HG03439 (cell line): ENCODE measurements at regions not wholly inside any gene's neighbourhood (a gene's known extent, or its start where the extent isn't known, plus 50 kb on each side); places are given as distances from the start of the nearest gene placed in this dataset.

Experiments
- ATAC-seq: cut with Tn5 transposase; IDR thresholded peaks from one replicate; pipeline ENCODE4 v1.9.1; 2021; ENCODE audit warnings: mild to moderate bottlenecking, moderate library complexity; ENCODE audit not compliant: unreplicated experiment

DNA sequence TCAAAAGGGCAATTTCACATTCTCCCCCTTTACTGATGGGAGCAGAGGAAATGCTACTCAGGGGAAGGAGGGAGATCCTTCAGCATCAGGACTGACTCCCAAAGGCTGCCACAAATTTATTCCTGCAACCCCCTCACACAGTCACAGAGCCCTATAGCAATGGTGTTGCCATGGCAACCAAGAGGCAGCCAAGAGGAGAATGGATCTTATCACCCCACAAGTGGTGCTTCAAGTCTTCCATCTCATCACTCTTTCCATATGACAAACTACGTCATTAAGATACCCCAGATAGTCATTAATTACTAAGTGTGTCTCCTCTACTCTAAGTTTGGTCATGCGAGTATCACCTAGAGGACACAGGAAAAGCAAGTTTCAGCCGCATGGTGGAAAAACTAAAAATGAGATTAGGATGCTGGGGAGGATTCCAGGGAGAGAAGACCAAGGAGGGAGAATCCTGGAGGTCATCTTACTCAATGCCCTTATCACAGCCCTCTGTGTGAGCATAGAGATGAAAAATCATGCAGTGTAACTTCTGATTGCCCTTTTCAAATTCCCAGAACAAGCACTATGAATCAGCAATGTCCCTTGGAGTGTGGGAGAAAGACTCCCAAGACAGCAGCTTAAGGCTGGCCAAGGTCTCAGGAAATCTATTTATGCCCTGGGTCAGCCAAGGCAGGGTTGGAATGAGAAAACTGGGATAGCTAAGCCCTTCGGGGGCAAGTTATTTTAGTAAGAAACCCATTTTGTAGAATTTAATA, 885.7 kb upstream of the KLHL29 start:
- no peak for ATAC-seq

- no peak for ATAC-seq
Measured at GRCh38 chr2:22500555-22500935, 884.4 kb upstream of the KLHL29 start.

- no peak for ATAC-seq
Measured at GRCh38 chr2:22501851-22502250, 883.1 kb upstream of the KLHL29 start.

GRCh38 chr2:22513563-22513962, 871.4 kb upstream of the KLHL29 start:
- no peak for ATAC-seq

- no peak for ATAC-seq
Measured at GRCh38 chr2:22517141-22517540, 867.8 kb upstream of the KLHL29 start.

DNA sequence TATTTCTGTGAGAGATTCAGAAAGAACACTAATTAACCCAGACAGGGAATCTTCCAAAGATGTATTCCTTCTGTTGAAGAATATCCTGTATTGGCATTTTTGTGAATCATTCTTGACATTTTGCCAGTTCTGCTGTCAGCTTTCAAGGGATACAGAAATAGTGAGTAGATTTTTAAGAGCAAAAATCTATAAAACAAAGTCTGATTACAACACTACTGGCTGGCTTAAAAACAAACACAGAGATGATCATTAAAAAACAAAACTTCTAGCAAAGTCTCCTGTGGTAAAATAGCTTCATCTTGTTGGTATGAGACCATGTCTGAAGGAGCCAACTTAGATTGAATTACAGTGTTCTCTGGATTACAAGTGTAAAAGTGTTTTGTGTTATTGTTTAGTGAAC, 866.3 kb upstream of the KLHL29 start:
- ATAC-seq: no peak

GRCh38 chr2:22520369-22521288, 864.4 kb upstream of the KLHL29 start:
- no peak for ATAC-seq

- no peak for ATAC-seq
Measured at GRCh38 chr2:22521620-22522019, 863.4 kb upstream of the KLHL29 start.

DNA sequence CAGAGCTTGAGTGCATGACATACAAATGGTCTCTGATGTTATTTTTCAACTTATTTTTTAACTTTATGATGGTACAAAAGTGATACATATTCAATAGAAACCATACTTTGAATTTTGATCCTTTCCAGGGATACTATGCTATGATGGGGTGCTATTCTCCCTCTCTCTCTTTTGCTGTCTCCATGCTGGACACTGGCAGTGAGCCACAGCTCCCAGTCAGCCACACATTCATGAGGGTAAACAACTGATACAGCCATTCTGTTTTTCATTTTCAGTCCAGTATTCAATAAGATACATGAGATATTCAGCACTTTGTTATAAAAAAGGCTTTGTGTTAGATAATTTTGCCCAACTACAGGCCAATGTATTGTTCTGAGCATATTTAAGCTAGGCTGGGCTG, 859.3 kb upstream of the KLHL29 start:
- ATAC-seq: no peak

- no peak for ATAC-seq
Measured at GRCh38 chr2:22530131-22530530, 854.8 kb upstream of the KLHL29 start.

- no peak for ATAC-seq
Measured at GRCh38 chr2:22536133-22536532, 848.8 kb upstream of the KLHL29 start.

GRCh38 chr2:22554453-22554852, 830.5 kb upstream of the KLHL29 start:
- ATAC-seq: no peak

DNA sequence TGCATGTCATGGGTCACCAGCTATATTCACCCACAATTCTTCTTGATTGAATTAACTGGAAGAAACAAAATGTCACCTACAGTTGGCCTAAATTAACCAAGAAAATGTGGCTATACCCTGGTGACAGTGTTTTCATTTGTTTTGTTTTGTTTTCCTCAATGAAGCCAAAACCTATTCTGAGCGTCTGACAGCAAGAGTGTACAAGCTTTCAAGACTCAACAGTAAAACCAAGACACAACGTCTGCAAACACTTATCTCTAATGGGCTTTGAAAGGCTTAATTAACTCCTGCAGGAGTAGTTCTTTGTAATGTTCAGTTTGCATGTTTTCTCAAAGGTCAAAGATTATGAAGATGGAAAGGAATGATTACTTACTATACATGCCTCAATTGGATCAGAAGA, 827.6 kb upstream of the KLHL29 start:
- ATAC-seq: no peak

DNA sequence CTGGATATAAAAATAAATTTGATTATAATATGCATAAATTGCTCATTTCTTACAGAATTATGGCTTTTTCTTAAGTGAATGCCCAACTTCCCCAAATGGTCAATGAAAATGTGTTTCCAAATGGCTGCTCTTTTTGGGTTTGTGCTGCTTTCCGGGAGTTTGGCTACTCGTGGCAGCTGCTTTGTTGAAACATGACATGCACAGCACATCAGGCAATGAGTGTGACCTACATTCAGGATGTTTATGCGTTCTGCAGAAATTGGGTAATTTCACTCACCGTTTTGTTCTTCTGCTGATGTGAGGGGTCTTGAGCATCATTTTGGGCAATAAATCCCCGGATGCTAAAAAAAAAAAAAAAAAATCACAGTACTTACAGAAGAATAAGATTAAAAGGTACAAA, 825.0 kb upstream of the KLHL29 start:
- no peak for ATAC-seq

DNA sequence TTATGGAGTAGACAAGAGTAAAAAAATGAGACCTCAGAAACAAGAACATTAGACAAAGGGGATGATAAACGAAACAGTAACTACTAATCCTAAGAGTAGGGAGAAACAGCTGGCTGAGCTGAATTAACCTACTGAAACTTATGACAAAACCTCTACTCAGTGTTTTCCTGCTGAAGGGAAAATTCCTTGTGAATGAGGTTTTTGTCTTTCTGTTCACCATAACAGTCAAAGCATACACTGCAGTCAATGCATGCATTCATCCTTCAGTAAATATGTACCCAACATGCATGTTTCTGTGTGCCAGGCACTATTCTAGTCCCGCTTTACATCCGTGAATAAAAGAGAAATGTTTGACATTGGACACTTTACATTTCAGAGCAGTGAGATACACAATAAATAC, 805.6 kb upstream of the KLHL29 start:
- ATAC-seq: no peak

GRCh38 chr2:22582107-22582506, 802.9 kb upstream of the KLHL29 start:
- no peak for ATAC-seq

DNA sequence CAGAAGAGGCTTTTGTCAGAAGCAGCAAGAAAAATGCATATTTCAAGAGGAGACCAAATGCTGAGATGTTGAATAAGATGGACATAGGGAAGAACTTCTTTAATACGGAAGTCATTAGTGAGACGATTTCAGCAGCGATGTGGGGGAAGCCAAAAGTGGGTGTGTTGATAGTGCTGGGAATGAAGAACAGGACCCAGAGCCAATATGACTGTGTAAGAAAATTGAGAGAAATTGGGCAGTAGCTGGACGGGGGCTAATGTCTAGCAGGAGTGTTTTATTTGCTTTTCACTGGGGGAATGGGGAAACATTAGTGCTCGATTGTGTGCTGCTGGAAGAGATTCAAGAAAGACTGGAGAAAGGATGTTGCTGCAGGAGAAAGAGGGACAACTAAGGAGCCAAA, 788.7 kb upstream of the KLHL29 start:
- ATAC-seq: no peak

- no peak for ATAC-seq
Measured at GRCh38 chr2:22600156-22600555, 784.8 kb upstream of the KLHL29 start.

DNA sequence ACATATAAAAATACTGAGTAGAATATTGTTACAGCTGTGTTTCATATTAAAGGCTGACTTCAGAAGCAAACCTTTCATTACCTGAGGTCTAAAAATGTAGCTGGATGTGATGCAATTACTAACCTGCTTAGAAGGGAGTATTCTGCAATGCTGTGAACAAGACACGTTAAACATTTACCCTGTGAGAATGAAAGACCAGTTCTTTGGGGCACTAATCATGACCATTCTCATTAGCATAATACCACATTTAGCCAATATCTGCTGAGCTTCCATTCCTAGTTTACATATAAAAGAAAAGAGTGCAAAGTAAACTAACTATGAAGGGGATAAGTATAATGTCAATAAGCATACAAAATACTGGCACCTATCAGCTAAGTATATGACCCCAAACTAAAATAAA, 784.0 kb upstream of the KLHL29 start:
- no peak for ATAC-seq

GRCh38 chr2:22604136-22604535, 780.8 kb upstream of the KLHL29 start:
- no peak for ATAC-seq

DNA sequence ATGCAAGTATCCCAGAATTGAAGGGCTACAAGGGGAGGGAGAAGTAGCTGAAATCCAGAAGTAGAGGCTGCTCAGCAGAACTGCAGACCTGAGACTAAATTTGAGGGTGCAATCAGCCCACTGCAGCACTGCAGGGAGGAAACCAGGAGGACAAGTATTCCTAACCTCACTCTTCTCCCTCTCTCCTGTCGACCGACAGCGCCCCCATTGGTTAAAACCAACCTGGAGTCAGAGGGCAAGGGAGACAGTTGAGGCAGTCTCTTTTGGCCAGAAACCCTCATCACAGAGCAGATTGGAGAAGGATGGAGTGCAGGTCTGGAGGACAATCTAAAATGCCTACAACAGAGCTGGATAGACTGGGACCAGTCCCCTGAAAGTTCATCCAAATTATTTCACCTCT, 768.9 kb upstream of the KLHL29 start:
- ATAC-seq: no peak

- no peak for ATAC-seq
Measured at GRCh38 chr2:22623620-22624019, 761.4 kb upstream of the KLHL29 start.
